HG03571 (cell line): ENCODE measurements at regions not wholly inside any gene's neighbourhood (a gene's known extent, or its start where the extent isn't known, plus 50 kb on each side); places are given as distances from the start of the nearest gene placed in this dataset.
"Not testable (repeated sequence)": the region's sequence is repeated elsewhere in the genome, so short reads cannot be mapped to it uniquely, and the experiment has no call there.

ENCODE experiments used
- ATAC-seq: cut with Tn5 transposase; IDR thresholded peaks from one replicate; pipeline ENCODE4 v1.9.1; 2021; ENCODE audit not compliant: unreplicated experiment

- ATAC-seq = no peak
These were observed 892.1 kb downstream of the TLE1 start for GRCh38 chr9:80797101-80797829.

DNA sequence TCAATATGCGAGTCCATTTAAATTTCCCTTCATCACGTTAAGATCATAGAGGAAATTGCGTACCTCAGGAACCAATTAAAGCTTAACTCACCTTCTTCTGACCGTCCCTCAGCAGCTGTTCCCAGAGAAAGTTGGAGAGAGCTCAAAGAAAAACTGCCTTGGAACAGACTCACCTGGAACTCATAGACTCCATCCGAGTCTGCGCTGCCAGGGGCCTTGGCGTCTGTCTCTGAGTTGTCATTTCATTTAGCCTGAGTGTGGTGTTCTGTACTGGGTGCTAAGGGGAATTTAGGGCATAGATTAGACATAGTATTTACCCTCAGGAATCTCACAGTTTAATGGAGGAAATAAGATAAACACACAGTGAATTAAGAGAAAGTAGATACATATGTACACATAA is 892.7 kb downstream of the TLE1 start:
- ATAC-seq = no peak

DNA sequence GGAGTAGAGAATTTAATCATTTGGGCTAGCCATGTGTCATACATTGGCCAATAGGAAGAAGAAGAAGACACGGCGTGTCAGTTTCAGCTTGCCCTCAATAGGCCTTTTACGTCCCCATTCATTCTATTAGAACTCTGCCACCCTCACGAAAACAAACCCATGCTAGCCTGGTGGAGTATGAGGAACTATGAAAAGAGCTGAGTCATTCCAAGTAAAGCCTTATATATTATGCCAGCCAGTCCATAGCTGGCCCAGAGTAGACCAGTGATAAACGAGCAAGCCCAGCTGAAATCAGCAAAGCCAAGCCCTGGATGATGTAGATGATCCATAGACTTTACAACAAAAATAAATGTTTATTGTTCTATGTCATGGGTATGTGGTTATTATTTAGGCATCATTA is 895.1 kb downstream of the TLE1 start:
- ATAC-seq = no peak

- no peak for ATAC-seq
These were observed 895.6 kb downstream of the TLE1 start for GRCh38 chr9:80793706-80794105.

DNA sequence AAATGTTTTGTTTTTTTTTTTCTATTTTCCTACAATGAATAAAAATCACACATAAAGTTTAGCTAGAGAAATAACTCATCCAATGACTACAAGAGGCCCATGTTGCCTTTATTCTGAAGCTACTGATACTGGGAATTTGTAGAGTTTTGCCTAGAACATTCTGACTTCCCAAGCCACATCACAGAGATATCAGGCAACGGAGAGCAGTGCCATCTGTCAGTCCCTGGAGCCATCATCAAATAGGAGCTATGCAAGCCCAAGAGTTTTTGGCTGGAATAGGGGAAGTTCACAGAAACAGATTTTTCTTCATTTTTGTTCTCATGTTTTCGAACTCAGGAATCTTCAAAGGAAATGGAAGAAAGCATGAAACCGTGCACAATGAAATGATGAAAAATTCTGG is 896.6 kb downstream of the TLE1 start:
- no peak for ATAC-seq

- ATAC-seq = no peak
These were observed 897.5 kb downstream of the TLE1 start for GRCh38 chr9:80791836-80792235.

GRCh38 chr9:80790764-80791163 is 898.6 kb downstream of the TLE1 start:
- no peak for ATAC-seq

DNA sequence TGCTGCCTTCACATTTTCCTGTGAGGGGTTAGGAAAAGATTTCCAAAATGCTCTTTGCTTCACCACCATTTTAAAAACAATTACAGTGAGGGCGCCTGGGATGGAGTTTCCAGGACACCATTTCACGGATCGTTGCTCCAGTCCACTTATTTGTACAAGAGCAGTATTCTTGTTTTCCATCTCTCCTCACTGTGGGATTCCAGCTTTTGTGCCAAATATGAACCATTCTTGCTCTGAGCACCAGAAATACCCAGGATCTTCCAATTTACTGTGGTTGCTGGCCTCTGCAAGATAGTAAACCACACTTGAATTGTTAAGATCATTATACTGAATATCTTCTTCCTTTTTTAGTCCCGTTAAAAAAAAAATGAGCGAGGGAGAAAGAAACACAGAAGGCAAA is 899.5 kb downstream of the TLE1 start:
- ATAC-seq = no peak

DNA sequence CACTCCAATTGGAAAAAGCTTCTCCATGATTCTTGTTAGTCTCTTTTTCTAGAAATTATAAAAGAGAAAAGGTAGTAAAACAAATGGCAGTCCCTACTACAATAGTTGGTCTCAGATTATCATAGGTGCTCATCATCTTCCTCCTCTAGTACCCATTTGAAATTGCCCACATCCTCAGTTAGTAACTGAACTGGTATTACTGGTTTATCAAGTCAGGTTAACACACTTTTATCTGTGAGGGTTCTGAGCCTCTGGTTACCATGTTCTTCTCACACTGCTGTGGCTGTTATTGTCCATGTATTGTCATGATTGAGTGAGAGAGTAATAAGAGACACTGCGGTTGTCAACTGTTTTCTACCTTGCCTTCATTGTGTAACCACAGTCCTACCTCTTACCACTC is 901.7 kb downstream of the TLE1 start:
- no peak for ATAC-seq

DNA sequence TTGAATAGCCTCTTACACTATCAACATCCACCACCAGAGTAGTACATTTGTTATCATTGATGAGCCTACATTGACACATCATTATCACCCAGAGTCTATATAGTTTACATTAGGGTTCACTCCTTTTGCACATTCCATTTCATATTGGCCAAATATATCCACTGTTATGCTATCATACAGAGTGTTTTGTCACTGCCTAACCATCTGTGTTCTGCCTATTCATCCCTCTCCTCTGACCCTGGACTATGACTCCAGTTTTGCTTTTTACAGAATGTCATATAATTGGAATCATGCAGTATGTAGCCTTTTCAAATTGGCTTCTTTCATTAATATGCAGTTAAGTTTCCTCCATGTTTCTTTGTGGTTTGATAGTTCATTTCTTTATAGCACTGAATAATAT is 904.7 kb downstream of the TLE1 start:
- no peak for ATAC-seq

DNA sequence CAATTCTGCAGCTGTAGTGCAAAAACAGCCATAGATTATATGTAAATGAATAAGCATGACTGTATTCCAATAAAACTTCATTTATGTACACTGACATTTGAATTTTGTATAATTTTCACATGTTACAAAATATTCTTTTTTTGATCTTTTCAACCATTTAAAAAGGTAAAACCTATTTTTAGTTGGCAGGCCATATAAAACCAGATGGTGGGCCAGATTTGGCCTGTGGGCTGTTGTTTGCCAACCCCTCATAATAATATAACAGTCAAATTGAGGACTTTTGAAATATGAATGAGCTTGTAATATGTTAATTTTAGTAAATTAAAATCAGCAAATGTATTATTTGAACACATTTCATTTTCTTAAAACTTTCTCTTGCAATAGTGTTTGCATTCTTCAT is 913.4 kb downstream of the TLE1 start:
- no peak for ATAC-seq

GRCh38 chr9:80775530-80775929 is 913.8 kb downstream of the TLE1 start:
- ATAC-seq = no peak

- ATAC-seq = no peak
These were observed 917.6 kb downstream of the TLE1 start for GRCh38 chr9:80771555-80772347.

- no peak for ATAC-seq
These were observed 925.8 kb downstream of the TLE1 start for GRCh38 chr9:80763536-80763935.

DNA sequence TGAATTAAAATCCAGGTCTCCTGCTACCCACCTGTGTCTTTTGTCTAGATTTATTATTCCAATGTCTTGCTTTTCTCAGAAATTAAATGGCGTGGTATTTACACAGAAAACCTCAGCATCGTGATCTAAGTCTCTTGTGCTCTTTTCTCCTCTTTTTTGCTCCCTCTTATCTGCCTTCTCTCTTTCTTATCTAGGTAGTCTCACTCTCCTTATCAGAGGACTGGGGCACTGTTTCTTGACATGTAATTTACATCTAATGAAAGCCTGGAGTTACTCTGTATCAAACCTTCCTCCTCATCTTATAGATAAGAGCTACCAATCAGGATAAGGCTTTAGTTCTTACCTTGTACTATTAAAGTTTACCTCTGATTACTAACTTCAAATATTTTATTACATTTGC is 933.8 kb downstream of the TLE1 start:
- ATAC-seq = no peak

DNA sequence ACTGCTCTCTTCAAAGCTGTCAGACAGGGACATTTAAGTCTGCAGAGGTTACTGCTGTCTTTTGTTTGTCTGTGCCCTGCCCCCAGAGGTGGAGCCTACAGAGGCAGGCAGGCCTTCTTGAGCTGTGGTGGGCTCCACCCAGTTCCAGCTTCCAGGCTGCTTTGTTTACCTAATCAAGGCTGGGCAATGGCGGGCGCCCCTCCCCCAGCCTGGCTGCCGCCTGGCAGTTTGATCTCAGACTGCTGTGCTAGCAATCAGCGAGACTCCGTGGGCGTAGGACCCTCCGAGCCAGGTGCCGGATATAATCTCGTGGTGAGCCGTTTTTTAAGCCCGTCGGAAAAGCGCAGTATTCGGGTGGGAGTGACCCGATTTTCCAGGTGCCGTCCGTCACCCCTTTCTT is 942.3 kb downstream of the TLE1 start:
- not testable (repeated sequence) for ATAC-seq

- no peak for ATAC-seq
These were observed 956.8 kb downstream of the TLE1 start for GRCh38 chr9:80732506-80732905.

DNA sequence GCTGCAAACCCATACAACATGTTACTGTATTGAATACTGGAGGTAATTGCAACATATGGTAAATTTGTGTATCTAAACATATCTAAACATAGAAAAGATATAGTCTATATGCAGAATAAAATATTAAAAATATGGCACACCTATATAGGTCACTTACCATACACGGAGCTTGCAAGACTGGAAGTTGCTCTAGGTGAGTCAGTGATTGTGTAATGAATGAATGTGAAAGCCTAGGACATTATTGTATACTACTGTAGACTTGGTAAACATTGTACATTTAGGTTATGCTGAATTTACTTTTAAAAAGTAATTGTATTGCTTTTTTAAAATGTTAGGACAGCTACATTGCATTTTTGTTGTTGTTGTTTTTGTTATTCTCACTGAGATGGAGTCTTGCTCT is 968.8 kb downstream of the TLE1 start:
- ATAC-seq = no peak

- no peak for ATAC-seq
These were observed 982.2 kb downstream of the TLE1 start for GRCh38 chr9:80707120-80707519.

- no peak for ATAC-seq
These were observed 988.3 kb downstream of the TLE1 start for GRCh38 chr9:80701061-80701460.

DNA sequence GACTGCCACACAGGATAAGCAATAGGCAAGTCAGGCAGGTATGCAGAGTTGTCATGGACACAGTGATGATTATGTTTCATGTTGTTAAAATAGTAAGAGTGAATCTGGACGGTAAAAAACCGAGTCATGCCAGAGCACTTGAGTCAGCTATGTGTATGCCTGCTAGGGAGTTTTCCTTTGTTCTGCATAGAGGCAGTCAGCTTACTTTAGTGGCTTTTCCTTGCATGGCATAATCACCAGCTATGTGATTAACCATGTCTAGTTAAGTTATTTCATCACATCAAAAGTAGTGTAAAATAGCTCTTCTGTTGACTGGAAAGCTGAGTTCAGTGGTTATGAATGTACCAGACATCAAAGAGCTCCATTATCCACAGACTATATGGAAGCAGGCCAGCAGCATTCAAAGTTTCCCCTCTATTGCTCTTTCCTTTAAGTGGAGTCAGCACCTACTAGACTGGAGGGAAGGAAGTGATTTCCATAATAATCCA is 989.8 kb downstream of the TLE1 start:
- no peak for ATAC-seq

- ATAC-seq = no peak
These were observed 990.5 kb downstream of the TLE1 start for GRCh38 chr9:80698725-80699410.
